CD4-positive, alpha-beta T cell (primary cell): ENCODE measurements at regions not wholly inside any gene's neighbourhood (a gene's known extent, or its start where the extent isn't known, plus 50 kb on each side); places are given as distances from the start of the nearest gene placed in this dataset.

ENCODE experiments used
- ATAC-seq: fragments of 200-7000 bp; cut with Tn5 transposase; one replicate; pipeline ENCODE4 v1.10.0; 2022; ENCODE audit warnings: mild to moderate bottlenecking; ENCODE audit not compliant: poor library complexity
- CTCF ChIA-PET: fragments of 350-600 bp; sonication (Branson Sonifier 250); formaldehyde crosslinking; loops from one replicate; lab custom pipeline; 2021; ENCODE audit warnings: antibody characterized with exemption, inconsistent platforms; lab: Charles Lee
- POLR2A ChIA-PET: fragments of 350-600 bp; sonication (Branson Sonifier 250); formaldehyde crosslinking; loops from one replicate; lab custom pipeline; 2021; ENCODE audit warnings: antibody characterized with exemption, inconsistent platforms; lab: Charles Lee
- DNase-seq, 14 experiments: peaks; one replicate each; pipeline ENCODE4 v3.0.0-alpha.2; 2013 to 2020; ENCODE audit warnings: mixed read lengths in 2 of 14
- H3K27ac ChIP-seq, 2 donors: one replicate each; pipeline versions ENCODE4 v1.5.1 to v1.7.0; 2013; ENCODE audit warnings: low read length in 2 of 2, low read depth in 1 of 2, mild to moderate bottlenecking in 1 of 2
- H3K27me3 ChIP-seq, 2 experiments: 1 replicate in 1 of 2; 2 replicates in 1 of 2; pipeline versions ENCODE4 v1.6.1 to v1.7.0; 2013; ENCODE audit warnings: low read length in 2 of 2, control low read depth in 1 of 2, mild to moderate bottlenecking in 1 of 2, moderate library complexity in 1 of 2; ENCODE audit not compliant: insufficient read depth in 2 of 2, control insufficient read depth in 1 of 2
- H3K36me3 ChIP-seq: one replicate; pipeline ENCODE4 v1.6.1; 2013; ENCODE audit warnings: low read length, control low read depth; ENCODE audit not compliant: insufficient read depth
- H3K4me1 ChIP-seq: one replicate; pipeline ENCODE4 v1.6.1; 2013; ENCODE audit warnings: low read length, control low read depth; ENCODE audit not compliant: insufficient read depth
- H3K4me3 ChIP-seq: one replicate; pipeline ENCODE4 v1.5.1; 2013; ENCODE audit warnings: mild to moderate bottlenecking, low read length, moderate library complexity
- H3K9me3 ChIP-seq, 2 experiments: 1 replicate in 1 of 2; 2 replicates in 1 of 2; pipeline versions ENCODE4 v1.6.1 to v1.7.0; 2013; ENCODE audit warnings: low read length in 2 of 2, mild to moderate bottlenecking in 2 of 2, control low read depth in 1 of 2, moderate library complexity in 1 of 2; ENCODE audit not compliant: control insufficient read depth in 1 of 2, insufficient read depth in 1 of 2
- H3K27ac Mint-ChIP-seq: one replicate; pipeline ENCODE4 v1.8.0; 2020; ENCODE audit warnings: mixed read lengths
- H3K27me3 Mint-ChIP-seq: one replicate; pipeline ENCODE4 v1.8.0; 2021; ENCODE audit warnings: mixed read lengths
- H3K36me3 Mint-ChIP-seq: one replicate; pipeline ENCODE4 v1.8.0; 2021; ENCODE audit warnings: low read depth, mixed read lengths
- H3K4me1 Mint-ChIP-seq: one replicate; pipeline ENCODE4 v1.8.0; 2021; ENCODE audit warnings: low read depth, mixed read lengths
- H3K4me3 Mint-ChIP-seq: one replicate; pipeline ENCODE4 v1.8.0; 2020; ENCODE audit warnings: mild to moderate bottlenecking, mixed read lengths
- H3K9me3 Mint-ChIP-seq: one replicate; pipeline ENCODE4 v1.8.0; 2020; ENCODE audit warnings: mixed read lengths
- CTCF ChIP-seq: fragments of 200-600 bp; IDR thresholded peaks from one replicate; pipeline ENCODE4 v1.8.0; 2022; ENCODE audit warnings: antibody characterized with exemption, mild to moderate bottlenecking
- intact Hi-C, 2 experiments: fragments of 100-400 bp; cut with DNase I in 1 of 2; cut with micrococcal nuclease in 1 of 2; formaldehyde crosslinking; loops; one replicate each; pipeline versions ENCODE4 v1.15.1 to v1.9.0; 2023 to 2025; cut with DNase I, micrococcal nuclease

DNA sequence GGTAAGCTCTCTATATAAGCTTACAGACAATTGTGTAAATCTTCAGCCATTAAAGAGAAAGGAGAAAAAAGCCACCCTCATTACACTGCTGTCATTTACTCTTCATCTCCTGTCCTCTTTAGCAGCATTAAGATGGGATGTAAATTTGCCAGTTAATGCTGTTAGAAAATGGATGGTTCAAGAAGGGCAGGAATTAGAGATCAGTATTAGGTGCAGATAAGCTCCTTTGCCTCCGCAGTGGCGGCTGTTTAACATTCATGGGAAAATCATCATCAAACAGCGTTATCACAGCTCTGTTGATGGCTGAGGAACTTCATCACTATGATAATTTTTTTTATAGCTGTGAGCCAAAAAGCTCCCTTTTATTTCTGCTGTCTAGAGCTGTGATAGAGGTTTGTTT is 61.8 kb upstream of the FAM204A start:
- Histone ChIP-seq H3K27me3 (peaks cover 0 to 13% of the 10 kb centered on the region in 2 experiments), H3K9me3 (no peaks in the 10 kb centered on the region), H3K36me3 (no peaks in the 10 kb centered on the region), H3K4me3 (no peak overlapping the region), H3K27ac (no peak overlapping the region), H3K4me1 (no peaks in the 10 kb centered on the region)
- POLR2A ChIA-PET, result no interaction called here
- CTCF ChIA-PET, result interaction anchor here (1.4 kb wide), 1 partner anchor 10 kb away, joined by 3 read pairs; no protein-coding TSS in a partner anchor
- intact Hi-C loops, result no loop called here
- Mint-ChIP-seq H3K4me3 (no peak overlapping the region), H3K36me3 (no peaks in the 10 kb centered on the region), H3K4me1 (no peaks in the 10 kb centered on the region), H3K9me3 (no peaks in the 10 kb centered on the region), H3K27ac (no peak overlapping the region), H3K27me3 (peaks cover 31% of the 10 kb centered on the region)
- no peak for DNase-seq
- no peak for ATAC-seq
- no peak for TF ChIP-seq CTCF

- no peaks in the 10 kb centered on the region for H3K4me1 Mint-ChIP-seq
- no peak for TF ChIP-seq CTCF
- Histone ChIP-seq H3K27ac (no peak overlapping the region), H3K36me3 (no peaks in the 10 kb centered on the region), H3K27me3 (peaks cover 0 to 13% of the 10 kb centered on the region in 2 experiments), H3K4me1 (no peaks in the 10 kb centered on the region), H3K9me3 (no peaks in the 10 kb centered on the region), H3K4me3 (no peak overlapping the region)
- CTCF ChIA-PET, result no interaction called here
- intact Hi-C loops, result no loop called here
- DNase-seq, result no peak
- H3K27me3 Mint-ChIP-seq, result peaks cover 15% of the 10 kb centered on the region
- no peak for ATAC-seq
- POLR2A ChIA-PET, result no interaction called here
- H3K4me3 Mint-ChIP-seq, result no peak overlapping the region
- H3K36me3 Mint-ChIP-seq, result no peaks in the 10 kb centered on the region
- no peaks in the 10 kb centered on the region for H3K9me3 Mint-ChIP-seq
- no peak overlapping the region for H3K27ac Mint-ChIP-seq
Measured at GRCh38 chr10:118401708-118402193, 59.6 kb upstream of the FAM204A start.

GRCh38 chr10:118397391-118397790 is 55.3 kb upstream of the FAM204A start:
- ATAC-seq, result no peak
- Mint-ChIP-seq H3K4me3 (no peak overlapping the region), H3K4me1 (peaks cover 8% of the 10 kb centered on the region), H3K27ac (no peak overlapping the region), H3K27me3 (peaks cover 21% of the 10 kb centered on the region), H3K9me3 (no peaks in the 10 kb centered on the region), H3K36me3 (no peaks in the 10 kb centered on the region)
- no peak for DNase-seq
- Histone ChIP-seq H3K36me3 (no peaks in the 10 kb centered on the region), H3K4me1 (no peaks in the 10 kb centered on the region), H3K9me3 (no peaks in the 10 kb centered on the region), H3K4me3 (no peak overlapping the region), H3K27ac (no peak overlapping the region), H3K27me3 (peaks cover 0 to 7% of the 10 kb centered on the region in 2 experiments)
- no peak for TF ChIP-seq CTCF
- ChIA-PET CTCF (no interaction called here), POLR2A (no interaction called here)
- intact Hi-C loops, result no loop called here
